HEK293 (cell line): ENCODE measurements at regions not wholly inside any gene's neighbourhood (a gene's known extent, or its start where the extent isn't known, plus 50 kb on each side); places are given as distances from the start of the nearest gene placed in this dataset.

Source experiments
- CTCF ChIA-PET: fragments of 350-600 bp; formaldehyde crosslinking; extraction: SDS; loops from one replicate; lab custom pipeline; 2021; ENCODE audit warnings: antibody characterized with exemption; lab: Yijun Ruan, JAX
- POLR2A ChIA-PET: fragments of 300-600 bp; formaldehyde crosslinking; extraction: SDS; loops from one replicate; lab custom pipeline; 2020; ENCODE audit warnings: antibody characterized with exemption, inconsistent platforms; lab: Yijun Ruan, JAX
- H3K27ac ChIP-seq: fragments of 200-500 bp; sonication (Bioruptor generic); 2 replicates; pipeline ENCODE4 v1.5.1; 2014; ENCODE audit warnings: low read depth, low read length, control low read depth, inconsistent platforms; ENCODE audit errors: extremely low read depth
- H3K36me3 ChIP-seq, 2 experiments: fragments of 200-500 bp in 1 of 2; sonication (Bioruptor generic) in 1 of 2; 1 replicate in 1 of 2; 2 replicates in 1 of 2; pipeline ENCODE4 v1.5.1; 2014 to 2017; ENCODE audit warnings: inconsistent platforms in 2 of 2, low read length in 2 of 2; ENCODE audit not compliant: control insufficient read depth in 2 of 2, insufficient read depth in 1 of 2
- H3K4me1 ChIP-seq: fragments of 200-500 bp; sonication (Bioruptor generic); 2 replicates; pipeline ENCODE4 v1.5.1; 2014; ENCODE audit warnings: mild to moderate bottlenecking, low read length, inconsistent platforms; ENCODE audit not compliant: control insufficient read depth, insufficient read depth
- H3K4me3 ChIP-seq: 2 replicates; pipeline ENCODE4 v1.5.1; 2011; ENCODE audit warnings: low read depth, mild to moderate bottlenecking, control low read depth, low read length, moderate library complexity
- H3K9me3 ChIP-seq: fragments of 200-500 bp; sonication (Bioruptor generic); 2 replicates; pipeline ENCODE4 v1.5.1; 2014; ENCODE audit warnings: low read depth, low read length, inconsistent platforms; ENCODE audit not compliant: control insufficient read depth, insufficient read depth
- MEIS1 ChIP-seq: sonication (generic); formaldehyde crosslinking; IDR thresholded peaks from 2 replicates; pipeline ENCODE4 v1.8.1; 2022; ENCODE audit warnings: missing genetic modification reagents, mild to moderate bottlenecking, borderline replicate concordance
- OVOL3 ChIP-seq: fragments of 450-650 bp; formaldehyde crosslinking; IDR thresholded peaks from 2 replicates; pipeline ENCODE4 v1.5.1; 2016; ENCODE audit warnings: missing biosample characterization, missing genetic modification characterization
- PRDM1 ChIP-seq: fragments of 450-650 bp; formaldehyde crosslinking; IDR thresholded peaks from 2 replicates; pipeline ENCODE4; 2016; ENCODE audit warnings: missing biosample characterization, missing genetic modification characterization
- YY2 ChIP-seq: fragments of 450-650 bp; formaldehyde crosslinking; IDR thresholded peaks from 2 replicates; pipeline ENCODE4 v1.5.1; 2016; ENCODE audit warnings: missing biosample characterization, missing genetic modification characterization
- ZBTB7A ChIP-seq: fragments of 450-650 bp; formaldehyde crosslinking; IDR thresholded peaks from 2 replicates; pipeline ENCODE4 v1.5.1; 2016; ENCODE audit warnings: low read depth, missing biosample characterization, missing genetic modification characterization
- ZFP3 ChIP-seq: fragments of 450-650 bp; formaldehyde crosslinking; IDR thresholded peaks from 2 replicates; pipeline ENCODE4 v1.5.1; 2016; ENCODE audit warnings: low read depth, missing biosample characterization, missing genetic modification characterization
- ZNF132 ChIP-seq: fragments of 450-650 bp; formaldehyde crosslinking; IDR thresholded peaks from 2 replicates; pipeline ENCODE4 v1.5.1; 2017; ENCODE audit warnings: missing biosample characterization, missing genetic modification characterization, borderline replicate concordance
- ZNF169 ChIP-seq: fragments of 450-650 bp; formaldehyde crosslinking; IDR thresholded peaks from 2 replicates; pipeline ENCODE4 v1.5.1; 2016; ENCODE audit warnings: missing biosample characterization, missing genetic modification characterization
- ZNF202 ChIP-seq: fragments of 450-650 bp; formaldehyde crosslinking; IDR thresholded peaks from 2 replicates; pipeline ENCODE4 v1.5.1; 2016; ENCODE audit warnings: missing biosample characterization, missing genetic modification characterization, borderline replicate concordance
- ZNF292 ChIP-seq: fragments of 450-650 bp; formaldehyde crosslinking; IDR thresholded peaks from 2 replicates; pipeline ENCODE4 v1.5.1; 2016; ENCODE audit warnings: low read depth, missing biosample characterization, missing genetic modification characterization, borderline replicate concordance
- ZNF366 ChIP-seq: fragments of 450-650 bp; formaldehyde crosslinking; conservative IDR thresholded peaks from 2 replicates; pipeline ENCODE4 v1.5.1; 2016; ENCODE audit warnings: missing biosample characterization, missing genetic modification characterization
- ZNF37A ChIP-seq: fragments of 450-650 bp; IDR thresholded peaks from 2 replicates; pipeline ENCODE4 v1.5.1; 2018; ENCODE audit warnings: missing biosample characterization, missing genetic modification characterization
- ZNF423 ChIP-seq: fragments of 450-650 bp; formaldehyde crosslinking; IDR thresholded peaks from 2 replicates; pipeline ENCODE4 v1.5.1; 2016; ENCODE audit warnings: missing biosample characterization, missing genetic modification characterization
- ZNF473 ChIP-seq: fragments of 450-650 bp; formaldehyde crosslinking; IDR thresholded peaks from 2 replicates; pipeline ENCODE4 v1.5.1; 2017; ENCODE audit warnings: missing biosample characterization, missing genetic modification characterization
- ZNF548 ChIP-seq: fragments of 450-650 bp; formaldehyde crosslinking; IDR thresholded peaks from 2 replicates; pipeline ENCODE4 v1.5.1; 2016; ENCODE audit warnings: missing biosample characterization, missing genetic modification characterization
- ZNF623 ChIP-seq: fragments of 450-650 bp; formaldehyde crosslinking; IDR thresholded peaks from 2 replicates; pipeline ENCODE4 v1.5.1; 2016; ENCODE audit warnings: missing biosample characterization, missing genetic modification characterization
- ZNF654 ChIP-seq: fragments of 450-650 bp; formaldehyde crosslinking; IDR thresholded peaks from 2 replicates; pipeline ENCODE4 v1.5.1; 2016; ENCODE audit warnings: low read depth, missing biosample characterization, missing genetic modification characterization
- ZNF658 ChIP-seq: fragments of 450-650 bp; formaldehyde crosslinking; IDR thresholded peaks from 2 replicates; pipeline ENCODE4; 2016; ENCODE audit warnings: missing biosample characterization, missing genetic modification characterization
- ZNF785 ChIP-seq: fragments of 450-650 bp; formaldehyde crosslinking; IDR thresholded peaks from 2 replicates; pipeline ENCODE4 v1.5.1; 2016; ENCODE audit warnings: missing biosample characterization, missing genetic modification characterization
- ZNF843 ChIP-seq: fragments of 450-650 bp; formaldehyde crosslinking; IDR thresholded peaks from 2 replicates; pipeline ENCODE4 v1.5.1; 2016; ENCODE audit warnings: missing biosample characterization, missing genetic modification characterization
- ZSCAN16 ChIP-seq: fragments of 450-650 bp; formaldehyde crosslinking; IDR thresholded peaks from 2 replicates; pipeline ENCODE4 v1.5.1; 2016; ENCODE audit warnings: missing biosample characterization, missing genetic modification characterization
- TF ChIP-seq, protein P1 (sequence below): fragments of 450-650 bp; formaldehyde crosslinking; conservative IDR thresholded peaks from 2 replicates; pipeline ENCODE4 v1.5.1; 2016; ENCODE audit warnings: low read depth, missing biosample characterization, missing genetic modification characterization
- TF ChIP-seq, protein P2 (sequence below): fragments of 450-650 bp; formaldehyde crosslinking; IDR thresholded peaks from 2 replicates; pipeline ENCODE4 v1.5.1; 2016; ENCODE audit warnings: missing biosample characterization, missing genetic modification characterization

- POLR2A ChIA-PET, result no interaction called here
- CTCF ChIA-PET, result no interaction called here
Observed at GRCh38 chr20:54820392-54820791, 345.0 kb downstream of the DOK5 start.

GRCh38 chr20:54806462-54806861 is 331.1 kb downstream of the DOK5 start:
- CTCF ChIA-PET, result no interaction called here

More at GRCh38 chr20:54820392-54820791, 345.0 kb downstream of the DOK5 start:
- Histone ChIP-seq H3K4me3 (no peak overlapping the region), H3K36me3 (no peaks in the 10 kb centered on the region), H3K4me1 (no peaks in the 10 kb centered on the region), H3K27ac (no peak overlapping the region), H3K9me3 (no peaks in the 10 kb centered on the region)
- no peak for TF ChIP-seq ZNF37A
- no peak for TF ChIP-seq PRDM1 (tag by site-specific recombination)
- no peak for TF ChIP-seq ZNF473 (tag by site-specific recombination)
- no peak for TF ChIP-seq OVOL3 (tag by site-specific recombination)
- TF ChIP-seq ZNF202 (tag by site-specific recombination), result no peak
- TF ChIP-seq ZNF654, result no peak
- no peak for TF ChIP-seq ZNF132 (tag by site-specific recombination)
- no peak for TF ChIP-seq ZSCAN16
- no peak for TF ChIP-seq ZNF623 (tag by site-specific recombination)
- TF ChIP-seq ZNF843 (tag by site-specific recombination), result no peak
- no peak for TF ChIP-seq ZNF785 (tag by site-specific recombination)
- no peak for TF ChIP-seq ZFP3 (tag by site-specific recombination)
- no peak for TF ChIP-seq ZNF292 (tag by site-specific recombination)
- no peak for TF ChIP-seq ZNF658 (tag by site-specific recombination)

More at GRCh38 chr20:54806462-54806861, 331.1 kb downstream of the DOK5 start:
- no peak overlapping the region for H3K27ac ChIP-seq
- TF ChIP-seq, protein P1, sequence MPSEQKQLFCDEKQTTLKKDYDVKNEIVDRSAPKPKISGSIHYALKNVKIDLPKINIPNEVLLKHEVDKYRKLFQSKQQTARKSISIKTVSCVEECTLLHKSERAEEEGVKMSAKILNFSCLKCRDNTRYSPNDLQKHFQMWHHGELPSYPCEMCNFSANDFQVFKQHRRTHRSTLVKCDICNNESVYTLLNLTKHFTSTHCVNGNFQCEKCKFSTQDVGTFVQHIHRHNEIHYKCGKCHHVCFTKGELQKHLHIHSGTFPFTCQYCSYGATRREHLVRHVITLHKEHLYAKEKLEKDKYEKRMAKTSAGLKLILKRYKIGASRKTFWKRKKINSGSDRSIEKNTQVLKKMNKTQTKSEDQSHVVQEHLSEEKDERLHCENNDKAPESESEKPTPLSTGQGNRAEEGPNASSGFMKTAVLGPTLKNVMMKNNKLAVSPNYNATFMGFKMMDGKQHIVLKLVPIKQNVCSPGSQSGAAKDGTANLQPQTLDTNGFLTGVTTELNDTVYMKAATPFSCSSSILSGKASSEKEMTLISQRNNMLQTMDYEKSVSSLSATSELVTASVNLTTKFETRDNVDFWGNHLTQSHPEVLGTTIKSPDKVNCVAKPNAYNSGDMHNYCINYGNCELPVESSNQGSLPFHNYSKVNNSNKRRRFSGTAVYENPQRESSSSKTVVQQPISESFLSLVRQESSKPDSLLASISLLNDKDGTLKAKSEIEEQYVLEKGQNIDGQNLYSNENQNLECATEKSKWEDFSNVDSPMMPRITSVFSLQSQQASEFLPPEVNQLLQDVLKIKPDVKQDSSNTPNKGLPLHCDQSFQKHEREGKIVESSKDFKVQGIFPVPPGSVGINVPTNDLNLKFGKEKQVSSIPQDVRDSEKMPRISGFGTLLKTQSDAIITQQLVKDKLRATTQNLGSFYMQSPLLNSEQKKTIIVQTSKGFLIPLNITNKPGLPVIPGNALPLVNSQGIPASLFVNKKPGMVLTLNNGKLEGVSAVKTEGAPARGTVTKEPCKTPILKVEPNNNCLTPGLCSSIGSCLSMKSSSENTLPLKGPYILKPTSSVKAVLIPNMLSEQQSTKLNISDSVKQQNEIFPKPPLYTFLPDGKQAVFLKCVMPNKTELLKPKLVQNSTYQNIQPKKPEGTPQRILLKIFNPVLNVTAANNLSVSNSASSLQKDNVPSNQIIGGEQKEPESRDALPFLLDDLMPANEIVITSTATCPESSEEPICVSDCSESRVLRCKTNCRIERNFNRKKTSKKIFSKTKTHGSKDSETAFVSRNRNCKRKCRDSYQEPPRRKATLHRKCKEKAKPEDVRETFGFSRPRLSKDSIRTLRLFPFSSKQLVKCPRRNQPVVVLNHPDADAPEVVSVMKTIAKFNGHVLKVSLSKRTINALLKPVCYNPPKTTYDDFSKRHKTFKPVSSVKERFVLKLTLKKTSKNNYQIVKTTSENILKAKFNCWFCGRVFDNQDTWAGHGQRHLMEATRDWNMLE (tag by site-specific recombination), result no peak
- TF ChIP-seq, protein P2, sequence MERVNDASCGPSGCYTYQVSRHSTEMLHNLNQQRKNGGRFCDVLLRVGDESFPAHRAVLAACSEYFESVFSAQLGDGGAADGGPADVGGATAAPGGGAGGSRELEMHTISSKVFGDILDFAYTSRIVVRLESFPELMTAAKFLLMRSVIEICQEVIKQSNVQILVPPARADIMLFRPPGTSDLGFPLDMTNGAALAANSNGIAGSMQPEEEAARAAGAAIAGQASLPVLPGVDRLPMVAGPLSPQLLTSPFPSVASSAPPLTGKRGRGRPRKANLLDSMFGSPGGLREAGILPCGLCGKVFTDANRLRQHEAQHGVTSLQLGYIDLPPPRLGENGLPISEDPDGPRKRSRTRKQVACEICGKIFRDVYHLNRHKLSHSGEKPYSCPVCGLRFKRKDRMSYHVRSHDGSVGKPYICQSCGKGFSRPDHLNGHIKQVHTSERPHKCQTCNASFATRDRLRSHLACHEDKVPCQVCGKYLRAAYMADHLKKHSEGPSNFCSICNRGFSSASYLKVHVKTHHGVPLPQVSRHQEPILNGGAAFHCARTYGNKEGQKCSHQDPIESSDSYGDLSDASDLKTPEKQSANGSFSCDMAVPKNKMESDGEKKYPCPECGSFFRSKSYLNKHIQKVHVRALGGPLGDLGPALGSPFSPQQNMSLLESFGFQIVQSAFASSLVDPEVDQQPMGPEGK, result no peak
- TF ChIP-seq YY2 (tag by site-specific recombination) (no peak), ZNF169 (no peak), ZBTB7A (no peak), ZNF548 (tag by site-specific recombination) (no peak), ZNF37A (no peak), ZNF423 (tag by site-specific recombination) (no peak), MEIS1 (CRISPR knock-in tag) (no peak), ZNF366 (no peak)
- H3K36me3 ChIP-seq, result no peaks in the 10 kb centered on the region
- no peaks in the 10 kb centered on the region for H3K9me3 ChIP-seq
- no peaks in the 10 kb centered on the region for H3K4me1 ChIP-seq
- no peak overlapping the region for H3K4me3 ChIP-seq
- POLR2A ChIA-PET, result no interaction called here
